Smooth muscle cell (in vitro differentiated cells): ENCODE measurements at regions not wholly inside any gene's neighbourhood (a gene's known extent, or its start where the extent isn't known, plus 50 kb on each side); places are given as distances from the start of the nearest gene placed in this dataset.
A peak's percentile ranks its signal among the peaks of the same experiment; 100 is the strongest.
"Not testable (repeated sequence)": the region's sequence is repeated elsewhere in the genome, so short reads cannot be mapped to it uniquely, and the experiment has no call there.

ENCODE experiments used
- DNase-seq: peaks from one replicate; lab custom pipeline; 2025; ENCODE audit not compliant: unreplicated experiment; lab: John Stamatoyannopoulos, UW
- H2AFZ ChIP-seq: fragments of 200-600 bp; sonication (generic); 2 replicates; pipeline ENCODE4 v1.6.0; 2016; ENCODE audit warnings: antibody characterized with exemption, low read depth, mild to moderate bottlenecking
- H3F3A ChIP-seq: fragments of 200-600 bp; sonication (generic); 2 replicates; pipeline ENCODE4 v1.6.0; 2017; ENCODE audit warnings: antibody characterized with exemption, low read depth
- H3K27ac ChIP-seq: fragments of 200-600 bp; sonication (generic); 2 replicates; pipeline ENCODE4 v1.5.1; 2016; ENCODE audit warnings: low read depth, mild to moderate bottlenecking
- H3K27me3 ChIP-seq: fragments of 200-600 bp; sonication (generic); 2 replicates; pipeline ENCODE4 v1.6.1; 2016; ENCODE audit warnings: low read depth, mild to moderate bottlenecking
- H3K36me3 ChIP-seq: fragments of 200-600 bp; sonication (generic); 2 replicates; pipeline ENCODE4 v1.5.1; 2016; ENCODE audit warnings: low read depth
- H3K4me1 ChIP-seq: fragments of 200-600 bp; sonication (generic); 2 replicates; pipeline ENCODE4 v1.5.1; 2016; ENCODE audit warnings: low read depth
- H3K4me2 ChIP-seq: fragments of 200-600 bp; sonication (generic); 2 replicates; pipeline ENCODE4 v1.6.0; 2016; ENCODE audit warnings: mild to moderate bottlenecking
- H3K4me3 ChIP-seq: fragments of 200-600 bp; sonication (generic); 2 replicates; pipeline ENCODE4 v1.5.1; 2016; ENCODE audit warnings: mild to moderate bottlenecking
- H3K79me2 ChIP-seq: fragments of 200-600 bp; sonication (generic); 2 replicates; pipeline ENCODE4 v1.6.0; 2016; ENCODE audit warnings: low read depth, mild to moderate bottlenecking
- H3K9ac ChIP-seq: fragments of 200-600 bp; sonication (generic); 2 replicates; pipeline ENCODE4 v1.6.0; 2016; ENCODE audit warnings: low read depth
- H3K9me3 ChIP-seq: fragments of 200-600 bp; sonication (generic); replicated peaks from 2 replicates; pipeline ENCODE4 v1.5.1; 2016; ENCODE audit warnings: low read depth
- H4K20me1 ChIP-seq: fragments of 200-600 bp; sonication (generic); 2 replicates; pipeline ENCODE4 v1.6.0; 2016; ENCODE audit warnings: low read depth
- WGBS: methylation state at CpG from one replicate; pipeline ENCODE4 v1.1.7; 2016; ENCODE audit warnings: low lambda C conversion rate; 5-methylcytosine and 5-hydroxymethylcytosine counted together

DNA sequence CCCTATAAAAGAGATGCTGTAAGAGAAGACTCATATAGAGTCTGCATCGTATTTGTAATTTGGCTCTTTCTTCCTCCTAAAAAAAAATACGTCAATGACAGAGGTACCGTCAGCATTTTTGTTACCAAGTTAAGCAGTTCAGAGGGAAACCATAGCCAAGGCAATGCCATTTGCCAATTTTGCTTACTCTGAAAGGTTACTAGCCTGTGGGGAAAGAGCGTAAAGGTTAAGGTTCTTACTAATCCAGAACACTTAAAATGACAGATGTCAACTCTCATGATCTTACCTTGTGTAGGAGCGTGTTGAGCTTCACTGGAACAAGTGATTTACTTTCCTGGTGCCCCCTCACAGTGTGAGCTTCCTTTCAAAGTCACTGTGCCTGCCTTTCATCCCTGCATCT is 119.4 kb upstream of the SPATA31A3 start:
- not testable (repeated sequence) for H3F3A ChIP-seq

GRCh38 chr9:67109859-67110258 is 117.5 kb upstream of the SPATA31A3 start:
- not testable (repeated sequence) for H2AFZ ChIP-seq, H3K4me2 ChIP-seq, H3K36me3 ChIP-seq, H3F3A ChIP-seq, H3K9ac ChIP-seq, H3K4me1 ChIP-seq, H3K27me3 ChIP-seq, H3K79me2 ChIP-seq, H4K20me1 ChIP-seq, H3K4me3 ChIP-seq, H3K27ac ChIP-seq, DNase-seq, H3K9me3 ChIP-seq
- 85% methylated on average over 1 of the region's 1 CpG for WGBS

More for the DNA sequence above, 119.4 kb upstream of the SPATA31A3 start:
- H3K4me1 ChIP-seq, H3K9ac ChIP-seq, DNase-seq, H4K20me1 ChIP-seq, H3K79me2 ChIP-seq, H3K36me3 ChIP-seq, H3K27ac ChIP-seq, H3K27me3 ChIP-seq, H3K4me3 ChIP-seq, H2AFZ ChIP-seq, H3K9me3 ChIP-seq, H3K4me2 ChIP-seq: not testable (repeated sequence)
- 86% methylated on average over 4 of the region's 5 CpGs for WGBS

DNA sequence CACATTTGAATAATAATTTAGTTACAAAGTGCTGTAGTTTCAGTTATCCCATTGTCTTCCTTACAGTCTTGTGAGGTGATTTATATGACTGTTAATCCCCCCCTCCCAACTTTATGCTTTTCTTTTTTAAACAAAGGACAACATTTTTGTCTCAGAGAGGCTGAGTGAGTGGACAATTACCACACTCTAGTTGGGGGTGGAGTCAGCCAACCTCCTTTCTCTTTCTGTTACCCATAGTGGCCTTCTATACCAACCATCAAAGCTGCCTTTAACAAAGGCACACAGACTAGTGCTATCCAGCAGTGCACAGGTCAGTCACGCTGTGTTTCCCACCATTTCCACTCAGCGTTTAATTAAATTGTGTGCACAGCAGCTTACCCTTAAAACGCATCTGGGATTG is 114.3 kb upstream of the SPATA31A3 start:
- not testable (repeated sequence) for H4K20me1 ChIP-seq, H3K4me1 ChIP-seq, H2AFZ ChIP-seq, DNase-seq, H3K27ac ChIP-seq, H3K4me2 ChIP-seq, H3K27me3 ChIP-seq, H3F3A ChIP-seq, H3K9me3 ChIP-seq, H3K36me3 ChIP-seq, H3K9ac ChIP-seq, H3K4me3 ChIP-seq, H3K79me2 ChIP-seq
- WGBS: 81% methylated on average over 3 of the region's 3 CpGs

GRCh38 chr9:67102506-67103276 is 110.3 kb upstream of the SPATA31A3 start:
- not testable (repeated sequence) for DNase-seq, H3K4me3 ChIP-seq, H3F3A ChIP-seq, H3K4me2 ChIP-seq, H3K27me3 ChIP-seq, H3K27ac ChIP-seq, H3K4me1 ChIP-seq, H3K36me3 ChIP-seq, H3K9me3 ChIP-seq, H2AFZ ChIP-seq, H3K9ac ChIP-seq, H3K79me2 ChIP-seq, H4K20me1 ChIP-seq
- WGBS: 76% methylated on average over 2 of the region's 5 CpGs

GRCh38 chr9:67091104-67091503 is 98.8 kb upstream of the SPATA31A3 start:
- not testable (repeated sequence) for H3K4me2 ChIP-seq, H3F3A ChIP-seq, DNase-seq, H3K9ac ChIP-seq, H4K20me1 ChIP-seq, H3K27me3 ChIP-seq, H3K27ac ChIP-seq, H3K9me3 ChIP-seq, H3K4me3 ChIP-seq, H3K4me1 ChIP-seq, H2AFZ ChIP-seq, H3K36me3 ChIP-seq, H3K79me2 ChIP-seq
- 83% methylated on average over 8 of the region's 8 CpGs for WGBS

GRCh38 chr9:67086862-67087261 is 94.5 kb upstream of the SPATA31A3 start:
- H3K9ac ChIP-seq, H3K9me3 ChIP-seq, H2AFZ ChIP-seq, H3K27me3 ChIP-seq, H3K27ac ChIP-seq, H3K4me2 ChIP-seq, H4K20me1 ChIP-seq, DNase-seq, H3K79me2 ChIP-seq, H3K36me3 ChIP-seq, H3F3A ChIP-seq, H3K4me1 ChIP-seq, H3K4me3 ChIP-seq: not testable (repeated sequence)
- WGBS: 85% methylated on average over 1 of the region's 1 CpG

GRCh38 chr9:67066140-67066539 is 73.8 kb upstream of the SPATA31A3 start:
- WGBS: 62% methylated on average over 5 of the region's 5 CpGs
- H3K27me3 ChIP-seq, H3K4me3 ChIP-seq: not testable (repeated sequence)

DNA sequence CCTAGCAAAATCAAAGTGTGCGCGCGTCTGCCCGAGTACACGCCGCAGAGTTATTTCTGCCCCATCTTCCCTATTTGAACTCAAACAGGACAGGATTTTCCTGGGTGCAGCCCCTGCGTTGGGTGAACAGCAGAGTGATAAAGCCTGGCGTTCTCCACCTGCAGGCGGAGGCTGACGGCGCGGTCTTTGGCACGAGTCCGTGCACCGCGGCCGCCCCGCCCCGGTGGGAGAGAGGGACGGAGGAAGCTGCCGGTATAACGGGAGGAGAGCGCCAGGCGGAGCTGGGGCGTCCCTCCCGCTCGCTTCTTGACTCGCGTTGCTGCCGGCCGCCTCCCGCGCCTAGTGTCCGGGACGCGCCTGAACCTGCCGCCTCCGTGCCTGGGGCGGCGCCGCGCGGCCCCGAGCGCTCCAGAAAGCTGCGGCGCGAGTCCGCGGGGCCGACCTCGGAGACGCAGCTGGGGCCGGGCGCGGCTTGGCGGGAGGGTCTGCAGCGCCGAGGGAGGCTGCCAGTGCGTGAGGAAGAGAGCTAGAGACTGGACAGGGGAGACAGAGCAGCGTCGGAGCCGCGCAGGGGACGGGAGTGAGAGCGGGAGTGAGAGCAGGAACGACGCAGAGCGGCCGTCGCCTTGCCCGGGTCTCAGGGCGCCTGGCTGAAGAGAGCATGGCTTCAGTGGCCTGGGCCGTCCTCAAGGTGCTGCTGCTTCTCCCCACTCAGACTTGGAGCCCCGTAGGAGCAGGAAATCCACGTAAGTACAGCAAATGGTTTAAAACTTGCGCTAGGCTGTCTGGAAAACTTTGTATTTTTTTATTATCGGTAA is 66.8 kb upstream of the SPATA31A3 start:
- not testable (repeated sequence) for H3K27me3 ChIP-seq, H3K79me2 ChIP-seq, H3F3A ChIP-seq, H3K9me3 ChIP-seq, H3K4me1 ChIP-seq, H3K9ac ChIP-seq, H3K36me3 ChIP-seq, H4K20me1 ChIP-seq, DNase-seq, H3K27ac ChIP-seq, H2AFZ ChIP-seq
- Histone ChIP-seq H3K4me2 (peak overlapping the region; percentile 80), H3K4me3 (peak overlapping the region; percentile 38)
- WGBS: 1% methylated on average over 42 of the region's 78 CpGs

More at GRCh38 chr9:67066140-67066539, 73.8 kb upstream of the SPATA31A3 start:
- not testable (repeated sequence) for H3K4me2 ChIP-seq, DNase-seq, H2AFZ ChIP-seq, H4K20me1 ChIP-seq, H3K9me3 ChIP-seq, H3F3A ChIP-seq, H3K79me2 ChIP-seq, H3K36me3 ChIP-seq, H3K9ac ChIP-seq, H3K4me1 ChIP-seq, H3K27ac ChIP-seq
